ENCODE measurements at regions not wholly inside any gene's neighbourhood (a gene's known extent, or its start where the extent isn't known, plus 50 kb on each side); places are given as distances from the start of the nearest gene placed in this dataset.

DNA sequence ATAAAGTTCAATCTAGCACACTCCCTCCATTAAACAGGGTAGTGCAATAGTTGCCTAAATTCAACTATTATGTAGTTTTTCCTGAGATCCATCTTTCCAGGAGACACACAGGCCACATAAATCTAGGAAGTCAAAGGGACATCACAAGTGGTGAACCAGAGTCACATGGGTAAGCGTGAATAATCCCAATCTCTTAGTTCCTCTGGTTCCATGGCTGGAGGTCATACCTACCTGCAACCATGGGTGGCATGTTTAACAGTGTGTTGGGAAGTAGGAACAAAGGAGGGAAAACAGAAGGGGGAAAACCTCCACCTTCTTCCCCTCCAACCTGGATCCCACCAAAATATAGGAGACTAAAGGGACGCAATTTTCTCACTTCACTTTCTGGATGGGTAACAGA is 2651.6 kb downstream of the ARAP2 start:
- no peak for DNase-seq (ENCODE audit: low read depth in 2 of 2)

DNA sequence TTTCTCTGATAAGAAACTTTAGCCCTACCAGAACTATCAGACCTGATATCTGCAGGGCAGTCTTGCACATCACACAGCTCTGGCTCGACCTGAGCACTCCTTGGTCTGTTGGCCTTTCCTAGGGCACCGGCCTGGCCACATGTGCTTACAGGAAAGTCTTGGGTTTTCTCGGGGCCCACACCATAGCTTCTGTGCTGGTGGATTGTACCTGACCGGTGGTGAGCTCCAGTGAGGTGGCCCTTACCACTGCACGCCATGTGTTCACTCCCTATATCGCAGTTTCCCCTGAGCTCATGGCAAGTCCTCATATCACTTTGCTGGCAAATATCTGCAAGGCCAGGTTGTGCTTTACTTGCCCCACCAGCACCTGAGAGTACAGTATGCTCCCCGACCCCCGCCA is 2637.4 kb downstream of the ARAP2 start:
- no peak for DNase-seq (ENCODE audit: low read depth in 2 of 2)

- no peak for DNase-seq (ENCODE audit: low read depth in 2 of 2)
Measured at GRCh38 chr4:33616121-33616520, 2628.2 kb downstream of the ARAP2 start.

DNA sequence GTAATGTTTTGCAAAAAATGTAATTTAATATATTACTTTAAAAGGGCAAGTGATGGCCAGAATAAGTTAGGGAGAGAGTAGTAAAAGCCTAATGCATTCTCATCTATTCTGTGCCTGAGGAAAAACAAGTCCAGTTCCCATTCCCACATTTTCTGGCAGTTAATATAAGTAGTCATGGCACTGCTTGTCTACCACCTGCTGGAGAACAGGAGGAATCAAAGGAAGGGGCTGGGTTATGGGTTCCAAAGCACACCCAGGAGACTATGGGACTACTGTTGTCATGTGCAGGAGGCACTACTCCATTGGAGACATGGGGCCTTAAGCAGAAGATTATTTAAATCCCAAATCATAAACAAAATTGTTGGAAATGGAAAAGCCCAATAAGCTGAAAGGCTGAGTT is 2618.6 kb downstream of the ARAP2 start:
- no peak for DNase-seq (ENCODE audit: low read depth in 2 of 2)

GRCh38 chr4:33626221-33626620 is 2618.1 kb downstream of the ARAP2 start:
- DNase-seq (ENCODE audit: low read depth in 2 of 2) = no peak

- DNase-seq (ENCODE audit: low read depth in 2 of 2) = no peak
Measured at GRCh38 chr4:33628296-33628695, 2616.0 kb downstream of the ARAP2 start.

DNA sequence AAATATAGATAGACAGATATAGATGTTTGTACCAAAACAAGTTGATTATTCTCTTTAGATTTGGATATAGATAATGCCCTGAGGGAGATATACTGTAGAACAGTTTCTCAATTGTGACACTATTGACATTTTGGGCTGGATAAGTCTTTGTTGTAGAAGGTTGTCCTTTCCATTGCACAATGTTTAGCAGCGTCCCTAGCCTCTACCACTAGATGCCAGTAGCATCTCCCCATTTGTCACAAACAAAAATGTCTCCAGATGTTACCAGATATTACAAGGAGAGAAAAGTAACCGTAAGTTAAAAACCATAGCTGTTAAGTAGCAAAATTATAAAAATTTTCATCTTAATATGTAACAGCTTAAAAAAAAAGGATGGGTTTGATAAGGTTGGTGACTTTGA is 2595.3 kb downstream of the ARAP2 start:
- no peak for DNase-seq (ENCODE audit: low read depth in 2 of 2)

DNA sequence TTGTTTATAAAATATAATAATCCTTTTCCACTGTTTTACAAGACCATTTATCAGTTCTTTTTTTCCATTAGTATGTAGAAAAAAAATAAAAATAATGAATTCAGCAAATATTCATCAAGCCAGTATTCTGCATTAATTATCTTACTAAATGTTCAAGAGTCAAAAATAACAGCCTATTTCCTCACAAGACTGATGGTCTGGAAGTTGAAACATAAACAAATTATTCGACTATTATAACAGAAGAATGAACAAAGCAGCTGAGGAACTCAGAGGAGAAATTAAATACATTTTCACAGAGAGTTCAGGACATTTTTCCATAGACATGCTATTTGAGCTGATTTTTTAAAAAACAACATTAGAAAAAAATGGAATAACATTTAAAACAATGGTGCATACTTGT is 2594.8 kb downstream of the ARAP2 start:
- no peak for DNase-seq (ENCODE audit: low read depth in 2 of 2)

DNA sequence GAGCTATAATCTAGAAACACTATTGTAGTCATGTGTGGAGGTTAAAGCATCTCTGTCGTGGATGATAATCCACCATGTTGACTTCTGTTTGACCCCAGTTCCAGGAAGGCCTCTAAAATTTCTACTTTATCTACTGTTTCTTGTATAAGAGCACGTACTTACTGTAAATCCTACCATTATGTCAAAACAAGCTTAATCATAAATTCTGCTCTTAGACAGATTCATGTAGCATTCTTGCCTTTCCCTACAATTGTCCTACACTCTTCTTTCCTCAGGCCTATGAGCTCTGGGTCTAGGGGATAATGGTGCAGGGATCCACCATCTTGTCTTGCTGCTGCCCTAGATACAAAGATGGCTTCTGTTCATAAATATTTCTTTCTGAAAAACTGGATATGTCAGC is 2594.3 kb downstream of the ARAP2 start:
- no peak for DNase-seq (ENCODE audit: low read depth in 2 of 2)

DNA sequence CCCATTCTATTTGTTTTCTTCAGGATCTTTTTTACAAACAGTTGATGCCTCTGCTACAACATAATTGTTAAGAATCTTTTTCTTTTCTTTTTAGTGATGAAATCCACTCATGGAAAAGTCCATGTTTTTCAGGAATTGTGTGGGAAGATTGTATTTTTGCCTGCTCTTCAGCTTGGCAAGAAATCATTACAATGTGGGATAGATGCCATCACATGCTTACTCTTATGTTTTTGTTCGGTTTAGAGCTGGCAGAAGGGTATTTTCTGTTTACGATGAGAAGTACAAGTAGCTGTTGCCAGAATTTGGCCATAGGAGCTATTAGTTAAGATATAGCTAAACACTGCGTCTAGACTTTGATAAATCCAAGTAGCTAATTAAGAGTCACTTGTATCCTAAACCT is 2585.3 kb downstream of the ARAP2 start:
- DNase-seq (ENCODE audit: low read depth in 2 of 2) = no peak

- DNase-seq (ENCODE audit: low read depth in 2 of 2) = no peak
Measured at GRCh38 chr4:33661636-33662035, 2582.7 kb downstream of the ARAP2 start.

DNA sequence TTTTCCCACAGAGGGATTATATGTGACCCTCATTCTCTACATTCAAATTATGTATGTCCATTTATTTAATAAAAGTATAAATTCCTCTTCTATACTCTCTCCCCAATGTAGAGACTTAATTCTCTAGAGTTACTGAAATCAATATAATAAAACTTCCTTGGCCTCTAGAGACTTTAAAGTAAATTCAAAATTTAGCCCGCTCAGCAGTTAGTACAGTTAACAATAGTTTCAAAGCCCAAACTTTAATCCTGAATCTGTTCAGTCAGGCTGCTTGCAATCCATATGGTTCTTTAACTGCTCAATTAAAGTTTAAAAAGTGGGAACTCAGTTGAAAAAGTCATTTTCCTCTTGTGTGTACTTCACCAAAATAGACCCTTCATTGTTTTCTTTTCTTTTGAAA is 2558.4 kb downstream of the ARAP2 start:
- no peak for DNase-seq (ENCODE audit: low read depth in 2 of 2)

- no peak for DNase-seq (ENCODE audit: low read depth in 2 of 2)
Measured at GRCh38 chr4:33696041-33696440, 2548.3 kb downstream of the ARAP2 start.

DNA sequence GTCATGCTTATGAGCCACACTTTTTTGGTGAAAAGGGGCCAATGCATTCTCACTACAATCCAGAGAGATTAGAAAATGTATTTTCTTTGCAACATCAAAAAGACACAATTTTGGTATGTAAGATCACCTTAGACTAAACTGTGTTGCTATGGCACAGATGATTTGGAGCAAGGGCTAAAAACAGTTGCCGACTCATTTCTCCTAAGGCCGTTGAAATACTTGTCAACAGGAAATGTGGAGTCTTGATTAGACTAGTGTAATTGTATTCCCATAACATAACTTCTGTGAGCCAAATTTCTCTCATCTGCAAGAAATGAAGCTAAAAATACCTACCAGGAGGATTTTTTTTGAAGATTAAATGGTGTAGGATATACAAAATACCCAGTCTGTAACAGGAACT is 2547.7 kb downstream of the ARAP2 start:
- DNase-seq (ENCODE audit: low read depth in 2 of 2) = no peak

GRCh38 chr4:33709247-33709646 is 2535.1 kb downstream of the ARAP2 start:
- DNase-seq (ENCODE audit: low read depth in 2 of 2) = no peak

DNA sequence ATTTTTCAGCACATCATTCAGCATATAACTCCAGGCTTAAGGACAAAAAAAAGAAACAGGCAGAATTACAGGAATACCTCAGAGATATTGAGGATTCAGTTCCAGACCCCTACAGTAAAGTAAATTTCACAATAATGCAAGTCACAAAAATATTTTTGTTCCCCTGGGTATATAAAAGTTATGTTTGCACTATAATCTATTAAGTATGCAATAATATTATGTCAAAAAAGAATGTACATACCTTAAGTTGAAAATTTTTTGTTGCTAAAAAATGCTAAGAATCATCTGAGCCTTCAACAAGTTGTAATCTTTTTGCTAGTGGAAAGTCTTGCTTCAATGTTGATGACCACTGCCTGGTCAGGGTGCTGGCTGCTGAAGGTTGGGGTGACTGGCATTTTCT is 2532.5 kb downstream of the ARAP2 start:
- DNase-seq (ENCODE audit: low read depth in 2 of 2) = no peak

- no peak for DNase-seq (ENCODE audit: low read depth in 2 of 2)
Measured at GRCh38 chr4:33714971-33715370, 2529.3 kb downstream of the ARAP2 start.

DNA sequence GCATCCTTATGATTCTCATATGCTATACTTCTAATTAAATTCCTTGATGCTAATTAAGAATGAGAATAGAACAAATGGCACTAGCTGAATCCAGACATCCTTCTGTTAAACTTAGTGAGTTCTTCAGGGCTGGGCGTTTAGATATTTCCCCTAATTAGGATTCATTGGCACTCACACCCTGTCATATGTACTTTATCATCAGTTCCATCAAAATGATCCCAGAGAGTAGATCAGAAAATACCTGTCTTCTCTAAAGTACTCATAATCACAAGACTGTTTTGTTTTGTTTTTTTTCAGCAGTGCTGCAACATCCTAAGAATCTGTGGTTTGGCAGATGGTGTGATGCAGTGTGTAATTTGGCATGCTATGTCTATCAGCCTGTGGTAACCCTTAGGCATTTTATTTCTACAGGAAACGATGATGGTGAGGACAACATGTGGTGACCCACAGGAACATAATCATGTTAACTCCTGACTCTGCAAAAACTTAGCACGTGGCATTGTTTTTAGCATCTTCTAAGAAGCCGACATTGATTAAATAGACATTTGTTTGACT is 2528.4 kb downstream of the ARAP2 start:
- DNase-seq (ENCODE audit: low read depth in 2 of 2) = no peak

- DNase-seq (ENCODE audit: low read depth in 2 of 2) = no peak
Measured at GRCh38 chr4:33722254-33722653, 2522.1 kb downstream of the ARAP2 start.

- no peak for DNase-seq (ENCODE audit: low read depth in 2 of 2)
Measured at GRCh38 chr4:33722800-33723516, 2521.4 kb downstream of the ARAP2 start.

DNA sequence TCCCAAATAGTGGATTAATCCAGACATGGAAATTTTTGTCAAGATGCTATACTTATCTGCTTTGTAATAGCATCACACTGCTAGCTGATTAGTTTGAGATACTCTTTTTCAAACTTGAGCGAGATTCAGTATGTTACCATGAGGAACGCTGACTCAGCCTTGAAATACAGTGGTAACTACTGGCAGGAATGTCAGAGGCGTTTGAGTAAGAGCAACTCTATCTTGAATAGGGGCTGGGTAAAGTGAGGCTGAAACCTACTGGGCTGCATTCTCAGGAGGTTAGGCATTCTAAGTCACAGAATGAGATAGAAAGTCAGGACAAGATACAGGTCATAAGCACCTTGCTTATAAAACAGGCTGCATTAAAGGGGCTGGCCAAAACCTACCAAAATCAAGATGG is 2519.6 kb downstream of the ARAP2 start:
- no peak for DNase-seq (ENCODE audit: low read depth in 2 of 2)

GRCh38 chr4:33725861-33726260 is 2518.5 kb downstream of the ARAP2 start:
- DNase-seq (ENCODE audit: low read depth in 2 of 2) = no peak

DNA sequence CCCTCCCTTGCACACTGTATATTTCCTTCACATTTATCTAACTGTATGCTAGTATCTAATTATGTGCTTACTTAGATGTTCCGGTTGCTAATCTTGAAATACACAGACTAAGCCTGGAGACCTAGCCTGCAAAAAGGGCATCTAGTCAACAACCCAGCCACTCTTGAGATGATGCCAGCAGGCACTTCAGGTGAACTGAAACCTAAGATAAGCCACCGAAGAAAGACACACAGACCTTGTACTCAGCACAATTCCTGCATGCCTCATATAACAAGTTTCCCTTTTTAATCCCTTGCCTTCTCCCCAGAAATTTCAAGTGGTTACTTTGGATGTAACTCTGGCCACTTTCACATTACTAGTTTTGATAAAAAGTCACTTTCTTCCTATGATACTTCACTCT is 2506.6 kb downstream of the ARAP2 start:
- DNase-seq (ENCODE audit: low read depth in 2 of 2) = no peak

Data from stimulated activated CD8-positive, alpha-beta memory T cell treated with anti-CD3 and anti-CD28 coated beads, Interleukin-2, amount 100 ng/mL, for 48 hours (primary cell).